GM23338 (cell line): ENCODE measurements at regions not wholly inside any gene's neighbourhood (a gene's known extent, or its start where the extent isn't known, plus 50 kb on each side); places are given as distances from the start of the nearest gene placed in this dataset.

Experiments
- ATAC-seq: fragments of 200-7000 bp; cut with Tn5 transposase; 3 replicates; pipeline ENCODE4 v1.9.1; 2020
- DNase-seq: peaks from one replicate; pipeline ENCODE4 v3.0.0-alpha.2; 2015; ENCODE audit warnings: low spot score
- H2AFZ ChIP-seq: fragments of 200-600 bp; sonication (generic); 2 replicates; pipeline ENCODE4 v1.8.0; 2016; ENCODE audit warnings: antibody characterized with exemption, mild to moderate bottlenecking, moderate library complexity
- H3F3A ChIP-seq: fragments of 200-600 bp; sonication (generic); replicated peaks from 2 replicates; pipeline ENCODE4 v1.8.0; 2017; ENCODE audit warnings: antibody characterized with exemption, mixed run types, low read depth
- H3K27ac ChIP-seq: fragments of 200-600 bp; sonication (generic); 2 replicates; pipeline ENCODE4 v1.6.1; 2016; ENCODE audit warnings: low read depth
- H3K27me3 ChIP-seq: fragments of 200-600 bp; sonication (generic); 2 replicates; pipeline ENCODE4 v1.8.0; 2016; ENCODE audit warnings: mild to moderate bottlenecking, mixed run types, moderate library complexity; ENCODE audit not compliant: insufficient read depth
- H3K36me3 ChIP-seq: fragments of 200-600 bp; sonication (generic); 2 replicates; pipeline ENCODE4 v1.8.0; 2016; ENCODE audit warnings: mild to moderate bottlenecking; ENCODE audit not compliant: insufficient read depth
- H3K4me1 ChIP-seq: fragments of 200-600 bp; sonication (generic); 2 replicates; pipeline ENCODE4 v1.8.0; 2016; ENCODE audit warnings: mild to moderate bottlenecking, moderate library complexity; ENCODE audit not compliant: insufficient read depth
- H3K4me2 ChIP-seq: fragments of 200-600 bp; sonication (generic); 2 replicates; pipeline ENCODE4 v1.7.1; 2017; ENCODE audit warnings: mixed run types
- H3K4me3 ChIP-seq: fragments of 200-600 bp; sonication (generic); 2 replicates; pipeline ENCODE4 v1.6.1; 2016; ENCODE audit warnings: mixed run types
- H3K79me2 ChIP-seq: fragments of 200-600 bp; sonication (generic); replicated peaks from 2 replicates; pipeline ENCODE4 v1.8.0; 2017; ENCODE audit warnings: mild to moderate bottlenecking; ENCODE audit not compliant: insufficient read depth
- H3K9me2 ChIP-seq: fragments of 200-600 bp; sonication (generic); 2 replicates; pipeline ENCODE4 v1.8.0; 2017; ENCODE audit not compliant: insufficient read depth
- H4K20me1 ChIP-seq: fragments of 200-600 bp; sonication (generic); replicated peaks from 2 replicates; pipeline ENCODE4 v1.8.0; 2017; ENCODE audit warnings: mild to moderate bottlenecking; ENCODE audit not compliant: insufficient read depth
- H3K27ac Mint-ChIP-seq: 2 replicates; pipeline ENCODE4 v1.8.0; 2020; ENCODE audit warnings: inconsistent platforms, mild to moderate bottlenecking, moderate library complexity, mixed read lengths
- H3K27me3 Mint-ChIP-seq: 3 replicates; pipeline ENCODE4 v1.8.0; 2022; ENCODE audit warnings: low read depth, mild to moderate bottlenecking, moderate library complexity, mixed read lengths, inconsistent platforms; ENCODE audit not compliant: insufficient read depth, poor library complexity
- H3K36me3 Mint-ChIP-seq: 3 replicates; pipeline ENCODE4 v1.8.0; 2021; ENCODE audit warnings: low read depth, mild to moderate bottlenecking, inconsistent platforms, moderate library complexity, mixed read lengths
- H3K4me1 Mint-ChIP-seq: 3 replicates; pipeline ENCODE4 v1.8.0; 2020; ENCODE audit warnings: mild to moderate bottlenecking, inconsistent platforms, mixed read lengths
- H3K4me3 Mint-ChIP-seq: 3 replicates; pipeline ENCODE4 v1.8.0; 2021; ENCODE audit warnings: moderate library complexity, mild to moderate bottlenecking, inconsistent platforms, mixed read lengths
- H3K9me3 Mint-ChIP-seq: 3 replicates; pipeline ENCODE4 v1.8.0; 2020; ENCODE audit warnings: moderate library complexity, mild to moderate bottlenecking, inconsistent platforms, mixed read lengths
- CREB1 ChIP-seq: fragments of 250-450 bp; sonication (Bioruptor Pico); IDR thresholded peaks from 2 replicates; pipeline ENCODE4 v1.5.0; 2020; ENCODE audit warnings: low read depth, mild to moderate bottlenecking, moderate library complexity
- EZH2 ChIP-seq: fragments of 200-600 bp; sonication (generic); IDR thresholded peaks from one replicate; pipeline ENCODE4 v1.8.0; 2017; ENCODE audit warnings: antibody characterized with exemption, mild to moderate bottlenecking, low read depth; ENCODE audit not compliant: unreplicated experiment
- EZH2phosphoT487 ChIP-seq: fragments of 200-600 bp; sonication (generic); IDR thresholded peaks from one replicate; pipeline ENCODE4 v1.8.1; 2018; ENCODE audit warnings: antibody characterized with exemption; ENCODE audit not compliant: unreplicated experiment
- JUNB ChIP-seq: IDR thresholded peaks from one replicate; pipeline ENCODE4 v1.6.1; 2016; ENCODE audit warnings: antibody characterized with exemption; ENCODE audit not compliant: unreplicated experiment
- NANOG ChIP-seq: IDR thresholded peaks from 2 replicates; pipeline ENCODE4 v1.6.1; 2016; ENCODE audit warnings: antibody characterized with exemption, borderline replicate concordance
- POLR2AphosphoS5 ChIP-seq: IDR thresholded peaks from 2 replicates; pipeline ENCODE4 v1.6.1; 2016; ENCODE audit warnings: antibody characterized with exemption, low read depth
- STAT1 ChIP-seq: IDR thresholded peaks from one replicate; pipeline ENCODE4 v1.6.1; 2016; ENCODE audit warnings: antibody characterized with exemption; ENCODE audit not compliant: unreplicated experiment
- ZNF114 ChIP-seq: fragments of 250-450 bp; sonication (Bioruptor Pico); IDR thresholded peaks from 2 replicates; pipeline ENCODE4 v1.5.0; 2020; ENCODE audit warnings: mild to moderate bottlenecking, moderate library complexity
- ZNF331 ChIP-seq: fragments of 250-450 bp; sonication (Bioruptor Pico); IDR thresholded peaks from 2 replicates; pipeline ENCODE4 v1.5.0; 2020; ENCODE audit warnings: low read depth, mild to moderate bottlenecking, moderate library complexity
- TF ChIP-seq, protein P1 (sequence below), 2 experiments: fragments of 200-600 bp in 1 of 2; sonication (generic) in 1 of 2; conservative IDR thresholded peaks; 2 replicates each; pipeline versions ENCODE4 v1.5.1 to v1.6.1; 2016 to 2017; ENCODE audit warnings: antibody characterized with exemption in 2 of 2, low read depth in 2 of 2, mild to moderate bottlenecking in 2 of 2, moderate library complexity in 1 of 2
- TF ChIP-seq, protein P2 (sequence below): IDR thresholded peaks from 2 replicates; pipeline ENCODE4 v1.6.1; 2016; ENCODE audit warnings: antibody characterized with exemption
- TF ChIP-seq, protein P3 (sequence below): IDR thresholded peaks from one replicate; pipeline ENCODE4 v1.6.1; 2018; ENCODE audit warnings: antibody characterized with exemption; ENCODE audit not compliant: unreplicated experiment

DNA sequence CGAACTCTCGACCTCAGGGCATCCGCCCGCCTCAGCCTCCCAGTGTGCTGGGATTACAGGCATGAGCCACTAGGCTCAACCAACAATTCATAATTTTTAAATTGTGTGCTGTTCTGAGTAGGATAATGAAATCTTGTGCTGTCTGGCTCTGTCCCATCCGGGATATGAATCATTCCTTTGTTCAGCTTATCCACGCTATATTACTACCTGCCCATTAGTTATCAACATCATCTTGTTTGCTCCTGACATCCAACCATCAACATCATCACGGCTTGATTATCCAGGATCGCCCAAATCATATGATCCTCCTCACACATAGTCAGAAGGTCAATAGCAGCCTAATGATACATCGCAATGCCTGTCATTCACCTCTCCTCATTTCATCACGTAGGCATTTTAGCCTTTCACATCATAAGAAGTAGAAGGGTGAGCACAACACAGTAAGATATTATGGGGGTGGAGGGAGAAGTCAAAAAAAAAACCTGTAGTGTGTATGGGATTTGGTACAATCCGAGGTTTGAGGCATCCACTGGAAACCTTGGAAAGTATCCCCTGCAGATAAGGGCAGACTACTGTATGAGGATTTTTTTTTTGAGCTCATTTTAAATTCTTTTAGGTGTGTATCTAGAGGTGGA lies 77.0 kb upstream of the SIAH1 start:
- Histone ChIP-seq H3K36me3 (no peaks in the 10 kb centered on the region), H3K4me2 (no peak overlapping the region), H3K9me2 (no peaks in the 10 kb centered on the region), H3K4me3 (no peak overlapping the region), H4K20me1 (no peaks in the 10 kb centered on the region), H2AFZ (no peak overlapping the region), H3K27ac (no peak overlapping the region), H3K27me3 (no peaks in the 10 kb centered on the region), H3K4me1 (no peaks in the 10 kb centered on the region), H3K79me2 (no peaks in the 10 kb centered on the region), H3F3A (no peaks in the 10 kb centered on the region)
- H3K4me3 Mint-ChIP-seq: no peak overlapping the region
- H3K27me3 Mint-ChIP-seq: peaks cover 2% of the 10 kb centered on the region
- ATAC-seq: no peak
- H3K27ac Mint-ChIP-seq: no peak overlapping the region
- no peaks in the 10 kb centered on the region for H3K4me1 Mint-ChIP-seq
- TF ChIP-seq ZNF114 (CRISPR knock-in tag) (no peak), STAT1 (no peak), JUNB (no peak)
- H3K9me3 Mint-ChIP-seq: peaks cover 11% of the 10 kb centered on the region; the same call in 2 of the 3 replicates
- DNase-seq: no peak
- H3K36me3 Mint-ChIP-seq: no peaks in the 10 kb centered on the region; the same call in 2 of the 3 replicates

DNA sequence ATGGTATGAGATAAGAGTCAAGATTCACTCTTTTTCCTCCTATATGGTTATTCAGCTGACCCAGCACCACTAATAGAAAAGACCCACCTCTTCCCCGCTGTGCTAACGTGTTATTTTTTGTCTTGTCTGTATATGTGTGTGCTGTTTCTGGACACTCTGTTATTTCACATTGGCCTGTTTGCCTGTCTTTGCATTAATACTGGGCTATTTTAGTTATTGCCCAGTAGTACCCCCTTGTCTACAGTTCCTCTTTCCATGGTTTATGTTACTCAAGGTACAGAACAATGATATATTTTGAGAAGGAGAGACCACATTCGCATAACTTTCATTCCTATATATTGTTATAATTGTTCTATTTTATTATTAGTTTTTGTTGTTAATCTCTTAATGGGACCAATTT lies 74.0 kb upstream of the SIAH1 start:
- Histone ChIP-seq H4K20me1 (no peaks in the 10 kb centered on the region), H3K79me2 (no peaks in the 10 kb centered on the region), H3K4me1 (no peaks in the 10 kb centered on the region), H3K9me2 (no peaks in the 10 kb centered on the region), H3K36me3 (no peaks in the 10 kb centered on the region), H3K27me3 (no peaks in the 10 kb centered on the region), H3K27ac (no peak overlapping the region), H3F3A (no peaks in the 10 kb centered on the region), H2AFZ (no peak overlapping the region), H3K4me2 (no peak overlapping the region), H3K4me3 (no peak overlapping the region)
- Mint-ChIP-seq H3K4me1 (no peaks in the 10 kb centered on the region), H3K27ac (no peak overlapping the region), H3K9me3 (no peaks in the 10 kb centered on the region), H3K4me3 (no peak overlapping the region), H3K27me3 (peaks cover 2% of the 10 kb centered on the region), H3K36me3 (no peaks in the 10 kb centered on the region)
- DNase-seq: no peak
- no peak for ATAC-seq
- TF ChIP-seq, protein P1, sequence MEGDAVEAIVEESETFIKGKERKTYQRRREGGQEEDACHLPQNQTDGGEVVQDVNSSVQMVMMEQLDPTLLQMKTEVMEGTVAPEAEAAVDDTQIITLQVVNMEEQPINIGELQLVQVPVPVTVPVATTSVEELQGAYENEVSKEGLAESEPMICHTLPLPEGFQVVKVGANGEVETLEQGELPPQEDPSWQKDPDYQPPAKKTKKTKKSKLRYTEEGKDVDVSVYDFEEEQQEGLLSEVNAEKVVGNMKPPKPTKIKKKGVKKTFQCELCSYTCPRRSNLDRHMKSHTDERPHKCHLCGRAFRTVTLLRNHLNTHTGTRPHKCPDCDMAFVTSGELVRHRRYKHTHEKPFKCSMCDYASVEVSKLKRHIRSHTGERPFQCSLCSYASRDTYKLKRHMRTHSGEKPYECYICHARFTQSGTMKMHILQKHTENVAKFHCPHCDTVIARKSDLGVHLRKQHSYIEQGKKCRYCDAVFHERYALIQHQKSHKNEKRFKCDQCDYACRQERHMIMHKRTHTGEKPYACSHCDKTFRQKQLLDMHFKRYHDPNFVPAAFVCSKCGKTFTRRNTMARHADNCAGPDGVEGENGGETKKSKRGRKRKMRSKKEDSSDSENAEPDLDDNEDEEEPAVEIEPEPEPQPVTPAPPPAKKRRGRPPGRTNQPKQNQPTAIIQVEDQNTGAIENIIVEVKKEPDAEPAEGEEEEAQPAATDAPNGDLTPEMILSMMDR (conservative IDR thresholded peaks at IDR 0.05; ENCODE audit: low read depth in 2 of 2): no peak
- TF ChIP-seq POLR2AphosphoS5 (no peak), ZNF114 (CRISPR knock-in tag) (no peak), CREB1 (CRISPR knock-in tag) (no peak), NANOG (no peak), STAT1 (no peak), JUNB (no peak), EZH2phosphoT487 (no peak), EZH2 (no peak), ZNF331 (CRISPR knock-in tag) (no peak)
- TF ChIP-seq, protein P2, sequence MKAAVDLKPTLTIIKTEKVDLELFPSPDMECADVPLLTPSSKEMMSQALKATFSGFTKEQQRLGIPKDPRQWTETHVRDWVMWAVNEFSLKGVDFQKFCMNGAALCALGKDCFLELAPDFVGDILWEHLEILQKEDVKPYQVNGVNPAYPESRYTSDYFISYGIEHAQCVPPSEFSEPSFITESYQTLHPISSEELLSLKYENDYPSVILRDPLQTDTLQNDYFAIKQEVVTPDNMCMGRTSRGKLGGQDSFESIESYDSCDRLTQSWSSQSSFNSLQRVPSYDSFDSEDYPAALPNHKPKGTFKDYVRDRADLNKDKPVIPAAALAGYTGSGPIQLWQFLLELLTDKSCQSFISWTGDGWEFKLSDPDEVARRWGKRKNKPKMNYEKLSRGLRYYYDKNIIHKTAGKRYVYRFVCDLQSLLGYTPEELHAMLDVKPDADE: no peak
- TF ChIP-seq, protein P3, sequence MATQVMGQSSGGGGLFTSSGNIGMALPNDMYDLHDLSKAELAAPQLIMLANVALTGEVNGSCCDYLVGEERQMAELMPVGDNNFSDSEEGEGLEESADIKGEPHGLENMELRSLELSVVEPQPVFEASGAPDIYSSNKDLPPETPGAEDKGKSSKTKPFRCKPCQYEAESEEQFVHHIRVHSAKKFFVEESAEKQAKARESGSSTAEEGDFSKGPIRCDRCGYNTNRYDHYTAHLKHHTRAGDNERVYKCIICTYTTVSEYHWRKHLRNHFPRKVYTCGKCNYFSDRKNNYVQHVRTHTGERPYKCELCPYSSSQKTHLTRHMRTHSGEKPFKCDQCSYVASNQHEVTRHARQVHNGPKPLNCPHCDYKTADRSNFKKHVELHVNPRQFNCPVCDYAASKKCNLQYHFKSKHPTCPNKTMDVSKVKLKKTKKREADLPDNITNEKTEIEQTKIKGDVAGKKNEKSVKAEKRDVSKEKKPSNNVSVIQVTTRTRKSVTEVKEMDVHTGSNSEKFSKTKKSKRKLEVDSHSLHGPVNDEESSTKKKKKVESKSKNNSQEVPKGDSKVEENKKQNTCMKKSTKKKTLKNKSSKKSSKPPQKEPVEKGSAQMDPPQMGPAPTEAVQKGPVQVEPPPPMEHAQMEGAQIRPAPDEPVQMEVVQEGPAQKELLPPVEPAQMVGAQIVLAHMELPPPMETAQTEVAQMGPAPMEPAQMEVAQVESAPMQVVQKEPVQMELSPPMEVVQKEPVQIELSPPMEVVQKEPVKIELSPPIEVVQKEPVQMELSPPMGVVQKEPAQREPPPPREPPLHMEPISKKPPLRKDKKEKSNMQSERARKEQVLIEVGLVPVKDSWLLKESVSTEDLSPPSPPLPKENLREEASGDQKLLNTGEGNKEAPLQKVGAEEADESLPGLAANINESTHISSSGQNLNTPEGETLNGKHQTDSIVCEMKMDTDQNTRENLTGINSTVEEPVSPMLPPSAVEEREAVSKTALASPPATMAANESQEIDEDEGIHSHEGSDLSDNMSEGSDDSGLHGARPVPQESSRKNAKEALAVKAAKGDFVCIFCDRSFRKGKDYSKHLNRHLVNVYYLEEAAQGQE: no peak
